ENCODE measurements at regions not wholly inside any gene's neighbourhood (a gene's known extent, or its start where the extent isn't known, plus 50 kb on each side); places are given as distances from the start of the nearest gene placed in this dataset.

GRCh38 chr21:34219334-34220060, 144.3 kb upstream of the KCNE2 start:
- TF ChIP-seq ZNF674 (CRISPR knock-in tag; IDR thresholded peaks at IDR 0.05; ENCODE audit: low read depth) (no peak), POLR2AphosphoS5 (IDR thresholded peaks at IDR 0.05; ENCODE audit: low read depth, low read length) (no peak), HNRNPLL (IDR thresholded peaks at IDR 0.05; ENCODE audit: low read depth, low read length, poor library complexity, severe bottlenecking) (no peak), CTCF (CRISPR knock-in tag; IDR thresholded peaks at IDR 0.05) (no peak), TOPORS (CRISPR knock-in tag; IDR thresholded peaks at IDR 0.05) (no peak), TAF1 (CRISPR knock-in tag; IDR thresholded peaks at IDR 0.05) (no peak), KLF11 (CRISPR knock-in tag; IDR thresholded peaks at IDR 0.05) (no peak)
- TF ChIP-seq, protein P1, sequence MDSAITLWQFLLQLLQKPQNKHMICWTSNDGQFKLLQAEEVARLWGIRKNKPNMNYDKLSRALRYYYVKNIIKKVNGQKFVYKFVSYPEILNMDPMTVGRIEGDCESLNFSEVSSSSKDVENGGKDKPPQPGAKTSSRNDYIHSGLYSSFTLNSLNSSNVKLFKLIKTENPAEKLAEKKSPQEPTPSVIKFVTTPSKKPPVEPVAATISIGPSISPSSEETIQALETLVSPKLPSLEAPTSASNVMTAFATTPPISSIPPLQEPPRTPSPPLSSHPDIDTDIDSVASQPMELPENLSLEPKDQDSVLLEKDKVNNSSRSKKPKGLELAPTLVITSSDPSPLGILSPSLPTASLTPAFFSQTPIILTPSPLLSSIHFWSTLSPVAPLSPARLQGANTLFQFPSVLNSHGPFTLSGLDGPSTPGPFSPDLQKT (CRISPR knock-in tag; IDR thresholded peaks at IDR 0.05; ENCODE audit: borderline replicate concordance) = no peak

Measured in HepG2 (cell line).